ENCODE measurements at regions not wholly inside any gene's neighbourhood (a gene's known extent, or its start where the extent isn't known, plus 50 kb on each side); places are given as distances from the start of the nearest gene placed in this dataset.

DNA sequence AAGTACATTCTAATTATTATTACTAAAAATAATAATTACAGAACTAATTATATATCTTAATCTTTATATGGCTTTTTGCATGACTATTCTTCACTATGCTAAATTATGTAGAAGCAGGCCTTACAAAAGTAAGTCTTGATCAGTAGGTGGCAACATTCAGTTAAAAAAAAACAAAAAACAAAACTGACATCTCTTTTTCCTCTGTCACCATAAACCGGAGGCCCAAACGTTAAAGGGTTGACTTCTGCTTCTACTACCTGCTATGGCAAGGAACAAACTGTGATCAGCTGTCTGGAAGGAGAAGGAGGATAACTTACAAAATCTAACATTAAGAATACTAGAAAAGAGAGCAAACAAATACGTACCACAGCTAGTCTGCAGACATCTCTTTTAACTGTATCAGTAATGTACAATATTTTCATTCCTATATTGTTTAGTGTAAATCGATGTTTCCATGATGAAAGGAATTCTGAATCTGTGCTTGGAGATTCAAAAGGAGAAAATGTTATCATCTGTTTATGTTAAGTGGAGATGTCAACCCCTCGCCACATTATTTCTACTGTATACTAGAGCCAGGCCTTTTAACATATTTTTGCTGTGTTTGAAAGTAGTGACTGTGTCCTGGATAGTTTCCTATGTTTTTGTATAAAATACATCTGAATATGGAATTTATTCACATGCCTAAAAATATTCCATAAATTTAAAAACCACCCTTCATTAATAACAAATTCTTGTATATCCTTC is 1525.4 kb downstream of the SLITRK1 start:
- Histone ChIP-seq H3K9me1 (replicated peaks; ENCODE audit: control insufficient read depth, extremely low read depth, insufficient read depth, low read length) (no peaks in the 10 kb centered on the region), H3K36me3 (ENCODE audit: control insufficient read depth in 2 of 2, extremely low read depth in 1 of 2, insufficient read depth in 2 of 2, low read length in 2 of 2) (no peaks in the 10 kb centered on the region), H3K79me2 (ENCODE audit: control insufficient read depth, insufficient read depth, low read length) (no peaks in the 10 kb centered on the region), H3K9me3 (replicated peaks; ENCODE audit: control insufficient read depth, insufficient read depth, low read length) (no peaks in the 10 kb centered on the region), H4K20me1 (replicated peaks; ENCODE audit: control insufficient read depth, extremely low read depth, insufficient read depth, low read length) (no peaks in the 10 kb centered on the region), H3K27me3 (ENCODE audit: control insufficient read depth in 2 of 2, insufficient read depth in 2 of 2, low read length in 2 of 2) (no peaks in the 10 kb centered on the region), H3K4me1 (ENCODE audit: control insufficient read depth, extremely low read depth, insufficient read depth, low read length) (no peaks in the 10 kb centered on the region), H3K4me3 (replicated peaks in 1 of 3; ENCODE audit: insufficient read depth in 1 of 3, low read depth in 1 of 3, low read length in 3 of 3) (no peak overlapping the region), H3K27ac (ENCODE audit: insufficient read depth, low read depth, low read length) (no peak overlapping the region), H3K9ac (replicated peaks; ENCODE audit: extremely low read depth, insufficient read depth, low read length) (no peak overlapping the region), H3K4me2 (ENCODE audit: insufficient read depth, low read length) (no peak overlapping the region), H2AFZ (ENCODE audit: low read depth, low read length) (no peak overlapping the region)
- no peak for TF ChIP-seq FOS (IDR thresholded peaks at IDR 0.05; ENCODE audit: borderline replicate concordance, insufficient read depth, low read length)
- no peak for TF ChIP-seq MYC (IDR thresholded peaks at IDR 0.05; ENCODE audit: low read depth, low read length)
- TF ChIP-seq GATA2 (IDR thresholded peaks at IDR 0.05; ENCODE audit: insufficient read depth, insufficient read length, low read depth, low read length), result no peak
- TF ChIP-seq, protein P1, sequence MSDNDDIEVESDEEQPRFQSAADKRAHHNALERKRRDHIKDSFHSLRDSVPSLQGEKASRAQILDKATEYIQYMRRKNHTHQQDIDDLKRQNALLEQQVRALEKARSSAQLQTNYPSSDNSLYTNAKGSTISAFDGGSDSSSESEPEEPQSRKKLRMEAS (IDR thresholded peaks at IDR 0.05; ENCODE audit: insufficient read depth, insufficient read length), result no peak
- no peak for TF ChIP-seq POLR2AphosphoS5 (IDR thresholded peaks at IDR 0.05; ENCODE audit: insufficient read depth, low read depth, low read length)
- FAIRE-seq (no peak), DNase-seq (ENCODE audit: low read depth, low spot score) (no peak)
- intact Hi-C loops (cut with micrococcal nuclease) (no loop called here), dilution Hi-C loops (cut with MboI; ENCODE audit: extremely low pct_ligation_motif_present, low sequenced_read_pairs) (no loop called here)
- POLR2A ChIA-PET, result no interaction called here
- CTCF ChIA-PET, result no interaction called here
- no TSS peak for BruUV-seq (replicated peaks)

DNA sequence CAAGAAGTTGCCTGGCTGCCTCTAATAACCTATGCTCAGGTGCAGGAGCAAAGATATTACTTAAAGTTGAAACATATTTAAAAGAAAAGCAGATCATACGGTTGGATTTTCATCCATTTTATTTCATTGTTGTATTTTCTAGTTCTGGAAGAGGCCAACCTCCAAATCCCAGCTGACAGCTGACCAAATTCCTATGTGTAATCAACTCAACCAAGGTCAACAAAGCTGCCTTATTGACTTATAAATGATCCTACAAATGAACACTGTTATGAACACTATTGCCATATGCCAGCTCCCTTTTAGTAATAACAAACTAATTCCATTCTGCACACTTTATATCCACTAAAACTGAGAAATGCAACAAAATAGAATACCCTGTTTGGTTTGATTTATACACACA is 1537.4 kb downstream of the SLITRK1 start:
- no peak for DNase-seq (ENCODE audit: low read depth, low spot score)
- TF ChIP-seq POLR2A (IDR thresholded peaks at IDR 0.05; ENCODE audit: low read depth, low read length) (no peak), MYC (IDR thresholded peaks at IDR 0.05; ENCODE audit: low read depth, low read length) (no peak), FOS (IDR thresholded peaks at IDR 0.05; ENCODE audit: borderline replicate concordance, insufficient read depth, low read length) (no peak)
- POLR2A ChIA-PET, result no interaction called here
- BruUV-seq (replicated peaks), result no TSS peak
- Histone ChIP-seq H3K9me1 (replicated peaks; ENCODE audit: control insufficient read depth, extremely low read depth, insufficient read depth, low read length) (no peaks in the 10 kb centered on the region), H3K36me3 (ENCODE audit: control insufficient read depth in 2 of 2, extremely low read depth in 1 of 2, insufficient read depth in 2 of 2, low read length in 2 of 2) (no peaks in the 10 kb centered on the region), H3K4me3 (replicated peaks in 1 of 3; ENCODE audit: insufficient read depth in 1 of 3, low read depth in 1 of 3, low read length in 3 of 3) (no peak overlapping the region), H3K9me3 (replicated peaks; ENCODE audit: control insufficient read depth, insufficient read depth, low read length) (no peaks in the 10 kb centered on the region), H3K4me1 (ENCODE audit: control insufficient read depth, extremely low read depth, insufficient read depth, low read length) (no peaks in the 10 kb centered on the region), H2AFZ (ENCODE audit: low read depth, low read length) (no peak overlapping the region), H3K79me2 (ENCODE audit: control insufficient read depth, insufficient read depth, low read length) (no peaks in the 10 kb centered on the region), H3K4me2 (ENCODE audit: insufficient read depth, low read length) (no peak overlapping the region), H4K20me1 (replicated peaks; ENCODE audit: control insufficient read depth, extremely low read depth, insufficient read depth, low read length) (no peaks in the 10 kb centered on the region), H3K27ac (ENCODE audit: insufficient read depth, low read depth, low read length) (no peak overlapping the region), H3K9ac (replicated peaks; ENCODE audit: extremely low read depth, insufficient read depth, low read length) (no peak overlapping the region), H3K27me3 (ENCODE audit: control insufficient read depth in 2 of 2, insufficient read depth in 2 of 2, low read length in 2 of 2) (no peaks in the 10 kb centered on the region)
- CTCF ChIA-PET, result no interaction called here
- intact Hi-C loops (cut with micrococcal nuclease), result no loop called here
- dilution Hi-C loops (cut with MboI; ENCODE audit: extremely low pct_ligation_motif_present, low sequenced_read_pairs), result no loop called here
- no peak for FAIRE-seq

Measured in endothelial cell of umbilical vein (primary cell).